Ishikawa (cell line): ENCODE measurements at regions not wholly inside any gene's neighbourhood (a gene's known extent, or its start where the extent isn't known, plus 50 kb on each side); places are given as distances from the start of the nearest gene placed in this dataset.

Experiments used
- CEBPB ChIP-seq: IDR thresholded peaks from 2 replicates; pipeline ENCODE4 v1.6.1; 2012
- CREB1 ChIP-seq: IDR thresholded peaks from 2 replicates; pipeline ENCODE4 v1.6.1; 2012; ENCODE audit warnings: low read depth
- EGR1 ChIP-seq: IDR thresholded peaks from 2 replicates; pipeline ENCODE4 v1.6.1; 2012
- EP300 ChIP-seq: IDR thresholded peaks from 2 replicates; pipeline ENCODE4 v1.6.1; 2012; ENCODE audit warnings: borderline replicate concordance
- FOXM1 ChIP-seq: IDR thresholded peaks from 2 replicates; pipeline ENCODE4 v1.6.1; 2012; ENCODE audit warnings: low read depth, borderline replicate concordance
- NFIC ChIP-seq: IDR thresholded peaks from 2 replicates; pipeline ENCODE4 v1.6.1; 2012
- RAD21 ChIP-seq: IDR thresholded peaks from 2 replicates; pipeline ENCODE4 v1.6.1; 2012; ENCODE audit warnings: low read depth
- TAF1 ChIP-seq: IDR thresholded peaks from 2 replicates; pipeline ENCODE4 v1.6.1; 2012; ENCODE audit warnings: low read depth, mild to moderate bottlenecking
- TEAD4 ChIP-seq: IDR thresholded peaks from 2 replicates; pipeline ENCODE4 v1.6.1; 2012
- YY1 ChIP-seq: IDR thresholded peaks from 2 replicates; pipeline ENCODE4 v1.6.1; 2012; ENCODE audit warnings: low read depth
- ZBTB7A ChIP-seq: IDR thresholded peaks from 2 replicates; pipeline ENCODE4 v1.6.1; 2012; ENCODE audit warnings: low read depth
- TF ChIP-seq, protein P1 (sequence below): IDR thresholded peaks from 2 replicates; pipeline ENCODE4 v1.6.1; 2012
- TF ChIP-seq, protein P2 (sequence below): IDR thresholded peaks from 2 replicates; pipeline ENCODE4 v1.6.1; 2012
- TF ChIP-seq, protein P3 (sequence below): IDR thresholded peaks from 2 replicates; pipeline ENCODE4 v1.6.1; 2012; ENCODE audit warnings: low read depth, mild to moderate bottlenecking

DNA sequence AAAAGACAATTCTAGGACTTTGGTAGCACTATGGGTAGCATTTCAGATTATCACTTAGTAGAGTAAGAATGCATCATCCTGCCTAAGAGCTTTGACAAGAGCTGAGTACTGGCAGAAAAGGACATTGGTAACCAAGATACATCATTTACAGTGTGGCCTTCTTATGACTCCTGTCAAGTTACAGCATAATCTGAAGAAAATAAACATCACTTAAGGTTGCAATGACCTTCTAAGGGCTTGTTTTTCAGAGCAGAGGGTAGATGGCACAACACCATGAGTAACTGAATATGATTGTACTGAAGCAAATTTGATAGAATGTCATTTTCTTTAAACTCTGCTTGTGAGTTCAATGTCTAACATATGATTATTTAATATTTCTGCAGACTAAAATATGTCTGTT is 822.6 kb downstream of the TBC1D32 start:
- TF ChIP-seq EP300 = no peak
- TF ChIP-seq RAD21 = no peak
- TF ChIP-seq EGR1 = no peak
- TF ChIP-seq, protein P1, sequence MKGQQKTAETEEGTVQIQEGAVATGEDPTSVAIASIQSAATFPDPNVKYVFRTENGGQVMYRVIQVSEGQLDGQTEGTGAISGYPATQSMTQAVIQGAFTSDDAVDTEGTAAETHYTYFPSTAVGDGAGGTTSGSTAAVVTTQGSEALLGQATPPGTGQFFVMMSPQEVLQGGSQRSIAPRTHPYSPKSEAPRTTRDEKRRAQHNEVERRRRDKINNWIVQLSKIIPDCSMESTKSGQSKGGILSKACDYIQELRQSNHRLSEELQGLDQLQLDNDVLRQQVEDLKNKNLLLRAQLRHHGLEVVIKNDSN = no peak
- no peak for TF ChIP-seq CEBPB

DNA sequence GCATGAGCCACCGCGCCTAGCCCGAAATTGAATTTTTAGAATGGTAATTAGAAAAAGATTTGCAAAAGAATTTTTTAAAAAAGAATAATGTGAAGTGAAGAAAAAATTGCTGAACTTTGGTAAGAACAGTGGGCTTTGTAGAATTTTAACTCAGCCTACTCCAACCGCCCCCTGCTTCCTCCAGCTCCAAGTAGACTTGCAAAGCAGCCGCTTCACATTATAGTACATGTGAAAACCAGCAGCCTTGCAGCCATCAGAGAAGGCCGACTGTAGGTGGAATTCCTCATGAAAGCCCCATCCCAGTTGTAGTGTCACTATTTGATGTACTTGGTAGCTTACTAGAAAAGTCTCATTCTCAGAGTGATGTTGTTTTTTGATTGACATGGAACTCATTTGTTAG is 835.6 kb downstream of the TBC1D32 start:
- TF ChIP-seq FOXM1 (no peak), ZBTB7A (no peak), YY1 (no peak), TEAD4 (no peak), CREB1 (no peak), TAF1 (no peak)
- TF ChIP-seq, protein P2, sequence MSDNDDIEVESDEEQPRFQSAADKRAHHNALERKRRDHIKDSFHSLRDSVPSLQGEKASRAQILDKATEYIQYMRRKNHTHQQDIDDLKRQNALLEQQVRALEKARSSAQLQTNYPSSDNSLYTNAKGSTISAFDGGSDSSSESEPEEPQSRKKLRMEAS = no peak
- TF ChIP-seq, protein P1 = no peak

DNA sequence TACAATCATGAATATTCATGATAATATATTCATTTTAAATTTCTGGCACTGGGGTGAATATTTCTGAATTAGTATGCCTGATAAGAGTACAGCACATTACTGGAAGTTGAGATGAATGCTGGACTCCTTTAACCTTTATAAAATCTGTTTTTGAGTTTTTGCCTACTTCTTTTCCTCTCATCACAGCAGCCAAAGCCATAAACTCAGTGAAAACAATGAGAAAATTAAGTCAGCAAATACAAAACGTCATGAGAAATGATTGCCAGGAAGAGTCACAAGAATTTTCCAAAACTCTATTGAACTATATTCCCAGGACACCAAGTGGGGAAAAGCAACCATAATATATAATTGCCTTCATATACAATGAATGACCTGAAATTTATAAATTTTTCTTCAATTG is 837.6 kb downstream of the TBC1D32 start:
- TF ChIP-seq TEAD4 = no peak
- TF ChIP-seq, protein P3, sequence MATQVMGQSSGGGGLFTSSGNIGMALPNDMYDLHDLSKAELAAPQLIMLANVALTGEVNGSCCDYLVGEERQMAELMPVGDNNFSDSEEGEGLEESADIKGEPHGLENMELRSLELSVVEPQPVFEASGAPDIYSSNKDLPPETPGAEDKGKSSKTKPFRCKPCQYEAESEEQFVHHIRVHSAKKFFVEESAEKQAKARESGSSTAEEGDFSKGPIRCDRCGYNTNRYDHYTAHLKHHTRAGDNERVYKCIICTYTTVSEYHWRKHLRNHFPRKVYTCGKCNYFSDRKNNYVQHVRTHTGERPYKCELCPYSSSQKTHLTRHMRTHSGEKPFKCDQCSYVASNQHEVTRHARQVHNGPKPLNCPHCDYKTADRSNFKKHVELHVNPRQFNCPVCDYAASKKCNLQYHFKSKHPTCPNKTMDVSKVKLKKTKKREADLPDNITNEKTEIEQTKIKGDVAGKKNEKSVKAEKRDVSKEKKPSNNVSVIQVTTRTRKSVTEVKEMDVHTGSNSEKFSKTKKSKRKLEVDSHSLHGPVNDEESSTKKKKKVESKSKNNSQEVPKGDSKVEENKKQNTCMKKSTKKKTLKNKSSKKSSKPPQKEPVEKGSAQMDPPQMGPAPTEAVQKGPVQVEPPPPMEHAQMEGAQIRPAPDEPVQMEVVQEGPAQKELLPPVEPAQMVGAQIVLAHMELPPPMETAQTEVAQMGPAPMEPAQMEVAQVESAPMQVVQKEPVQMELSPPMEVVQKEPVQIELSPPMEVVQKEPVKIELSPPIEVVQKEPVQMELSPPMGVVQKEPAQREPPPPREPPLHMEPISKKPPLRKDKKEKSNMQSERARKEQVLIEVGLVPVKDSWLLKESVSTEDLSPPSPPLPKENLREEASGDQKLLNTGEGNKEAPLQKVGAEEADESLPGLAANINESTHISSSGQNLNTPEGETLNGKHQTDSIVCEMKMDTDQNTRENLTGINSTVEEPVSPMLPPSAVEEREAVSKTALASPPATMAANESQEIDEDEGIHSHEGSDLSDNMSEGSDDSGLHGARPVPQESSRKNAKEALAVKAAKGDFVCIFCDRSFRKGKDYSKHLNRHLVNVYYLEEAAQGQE = no peak
- TF ChIP-seq YY1 = no peak
- TF ChIP-seq, protein P1 = no peak
- no peak for TF ChIP-seq NFIC
- no peak for TF ChIP-seq ZBTB7A
- no peak for TF ChIP-seq RAD21
- no peak for TF ChIP-seq TAF1

DNA sequence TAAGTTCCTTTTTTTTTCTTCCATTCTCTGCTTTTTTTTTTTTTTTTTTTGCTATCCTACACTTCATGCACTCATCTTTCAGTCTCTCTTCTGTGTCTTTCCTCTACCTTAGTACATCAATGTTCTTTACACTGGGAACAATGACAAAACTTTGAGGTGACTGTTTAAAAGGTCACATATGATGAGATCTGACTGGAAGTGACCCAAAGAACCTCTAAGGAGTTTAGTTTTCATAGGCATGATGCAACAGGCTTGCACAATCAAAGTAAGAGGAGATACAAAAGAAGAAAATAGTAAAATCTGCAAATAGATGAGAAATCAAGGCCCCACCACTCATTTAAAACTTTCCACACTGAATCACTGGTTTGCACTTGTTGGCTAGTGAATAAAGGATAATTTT is 840.8 kb downstream of the TBC1D32 start:
- TF ChIP-seq NFIC (no peak), FOXM1 (no peak), TAF1 (no peak), CREB1 (no peak), ZBTB7A (no peak), EP300 (no peak)
- TF ChIP-seq, protein P1 = no peak
- TF ChIP-seq, protein P2 = no peak

DNA sequence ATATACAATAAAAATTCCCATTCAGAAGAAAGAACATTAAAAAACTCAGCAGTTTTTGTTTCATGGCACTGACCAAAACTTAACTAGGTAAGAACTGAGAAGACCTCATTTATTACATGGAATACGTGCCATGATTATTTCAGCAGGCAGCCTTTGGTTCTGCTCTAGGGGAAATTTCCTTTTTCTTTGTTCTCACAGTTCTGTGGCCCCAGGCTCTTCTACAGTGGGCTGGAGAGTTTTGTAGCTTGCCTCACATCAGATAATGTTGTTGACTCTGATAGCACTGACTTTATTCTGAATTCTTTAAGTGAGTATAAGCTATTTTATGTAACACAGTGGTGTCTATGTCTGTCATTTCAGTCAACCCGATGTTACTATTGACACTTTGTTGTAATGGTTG is 844.3 kb downstream of the TBC1D32 start:
- no peak for TF ChIP-seq RAD21

DNA sequence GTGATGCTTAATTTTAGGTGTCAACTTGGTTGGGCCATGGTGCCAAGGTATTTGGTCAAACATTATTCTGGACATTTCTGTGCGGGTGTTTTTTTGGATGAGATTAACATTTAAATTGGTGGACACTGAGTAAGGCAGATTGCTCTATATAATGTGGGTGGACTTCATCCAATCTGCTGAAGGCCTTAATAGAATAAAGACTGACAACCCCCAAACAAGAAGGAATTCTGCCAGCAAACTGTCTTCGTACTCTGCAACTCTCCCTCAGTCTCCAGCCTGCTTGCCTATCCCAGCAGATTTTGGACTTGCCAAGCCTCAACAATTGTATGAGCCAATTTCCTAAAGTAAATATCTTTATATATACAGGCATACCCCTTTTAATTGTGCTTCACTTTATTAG is 850.1 kb downstream of the TBC1D32 start:
- no peak for TF ChIP-seq ZBTB7A
- TF ChIP-seq TEAD4 = no peak
- TF ChIP-seq TAF1 = no peak
- TF ChIP-seq, protein P3 = no peak
- TF ChIP-seq RAD21 = no peak

DNA sequence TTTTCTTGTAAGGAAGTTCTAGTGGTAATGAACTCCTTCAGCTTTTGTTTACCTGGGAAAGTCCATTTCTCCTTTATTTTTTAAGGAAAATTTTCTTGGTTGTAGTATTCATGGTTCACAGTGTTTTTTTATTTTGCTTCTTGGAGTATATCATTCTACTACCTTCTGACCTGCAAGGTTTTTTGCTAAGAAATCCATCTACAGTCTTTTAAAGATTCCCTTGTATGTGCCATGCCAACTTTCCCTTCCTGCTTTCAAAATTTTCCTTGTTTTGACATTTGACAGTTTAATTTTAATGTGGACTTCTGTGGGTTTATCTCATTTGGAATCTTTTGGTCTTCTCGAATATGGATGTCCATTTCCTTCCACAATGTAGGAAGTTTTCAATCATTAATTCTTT is 855.6 kb downstream of the TBC1D32 start:
- TF ChIP-seq TEAD4 (no peak), EP300 (no peak), EGR1 (no peak), YY1 (no peak)
- TF ChIP-seq, protein P3 = no peak
